Uterus (tissue), 2 donors: ENCODE measurements at regions not wholly inside any gene's neighbourhood (a gene's known extent, or its start where the extent isn't known, plus 50 kb on each side); places are given as distances from the start of the nearest gene placed in this dataset.

Source experiments
- POLR2A ChIP-seq, 2 donors: fragments of 450-650 bp; IDR thresholded peaks; one replicate each; pipeline ENCODE4 v1.6.1; 2016; ENCODE audit warnings: antibody characterized with exemption in 2 of 2, mild to moderate bottlenecking in 1 of 2, moderate library complexity in 1 of 2
- TF ChIP-seq, protein P1 (sequence below), 4 experiments: fragments of 200-600 bp in 2 of 4; fragments of 450-650 bp in 2 of 4; sonication (generic) in 2 of 4; IDR thresholded peaks; one replicate each; pipeline ENCODE4 v1.5.1; 2016 to 2019; ENCODE audit warnings: antibody characterized with exemption in 4 of 4, mild to moderate bottlenecking in 2 of 4, moderate library complexity in 1 of 4

DNA sequence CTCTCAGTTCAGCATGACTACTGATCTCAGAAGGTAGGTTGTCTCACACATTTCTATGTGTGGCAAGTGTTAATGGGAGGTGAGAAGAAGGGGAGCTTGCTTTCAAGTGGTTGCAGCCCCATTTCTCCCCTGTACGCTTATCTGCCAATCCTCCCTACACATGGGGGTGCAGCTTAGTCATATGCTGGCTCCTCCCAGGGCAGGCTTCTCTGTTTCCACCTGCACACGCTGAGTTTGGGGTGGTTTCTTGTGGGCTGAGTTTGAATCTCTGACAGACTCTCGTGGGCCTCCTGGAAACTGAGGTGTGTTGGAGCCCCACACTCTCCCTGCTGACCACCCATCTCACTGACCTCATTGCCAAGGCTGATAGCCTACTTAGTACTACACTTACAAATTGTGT lies 435.8 kb upstream of the MTPN start:
- TF ChIP-seq, protein P1, sequence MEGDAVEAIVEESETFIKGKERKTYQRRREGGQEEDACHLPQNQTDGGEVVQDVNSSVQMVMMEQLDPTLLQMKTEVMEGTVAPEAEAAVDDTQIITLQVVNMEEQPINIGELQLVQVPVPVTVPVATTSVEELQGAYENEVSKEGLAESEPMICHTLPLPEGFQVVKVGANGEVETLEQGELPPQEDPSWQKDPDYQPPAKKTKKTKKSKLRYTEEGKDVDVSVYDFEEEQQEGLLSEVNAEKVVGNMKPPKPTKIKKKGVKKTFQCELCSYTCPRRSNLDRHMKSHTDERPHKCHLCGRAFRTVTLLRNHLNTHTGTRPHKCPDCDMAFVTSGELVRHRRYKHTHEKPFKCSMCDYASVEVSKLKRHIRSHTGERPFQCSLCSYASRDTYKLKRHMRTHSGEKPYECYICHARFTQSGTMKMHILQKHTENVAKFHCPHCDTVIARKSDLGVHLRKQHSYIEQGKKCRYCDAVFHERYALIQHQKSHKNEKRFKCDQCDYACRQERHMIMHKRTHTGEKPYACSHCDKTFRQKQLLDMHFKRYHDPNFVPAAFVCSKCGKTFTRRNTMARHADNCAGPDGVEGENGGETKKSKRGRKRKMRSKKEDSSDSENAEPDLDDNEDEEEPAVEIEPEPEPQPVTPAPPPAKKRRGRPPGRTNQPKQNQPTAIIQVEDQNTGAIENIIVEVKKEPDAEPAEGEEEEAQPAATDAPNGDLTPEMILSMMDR (IDR thresholded peaks at IDR 0.05), result no peak
- no peak for TF ChIP-seq POLR2A (IDR thresholded peaks at IDR 0.05)
